Mesendoderm (in vitro differentiated cells): ENCODE measurements at regions not wholly inside any gene's neighbourhood (a gene's known extent, or its start where the extent isn't known, plus 50 kb on each side); places are given as distances from the start of the nearest gene placed in this dataset.
A peak's percentile ranks its signal among the peaks of the same experiment; 100 is the strongest.
"Not testable (repeated sequence)": the region's sequence is repeated elsewhere in the genome, so short reads cannot be mapped to it uniquely, and the experiment has no call there.

Experiments
- DNase-seq: peaks from one replicate; pipeline ENCODE4 v3.0.0; 2013
- H2AK5ac ChIP-seq: 2 replicates; pipeline ENCODE4 v1.6.1; 2013; ENCODE audit warnings: low read length, inconsistent platforms
- H2BK120ac ChIP-seq: 2 replicates; pipeline ENCODE4 v1.6.1; 2013; ENCODE audit warnings: low read depth, mild to moderate bottlenecking, low read length, moderate library complexity, mixed read lengths
- H2BK15ac ChIP-seq: replicated peaks from 2 replicates; pipeline ENCODE4 v1.6.1; 2013; ENCODE audit warnings: low read depth, mild to moderate bottlenecking, moderate library complexity
- H2BK5ac ChIP-seq: 2 replicates; pipeline ENCODE4 v1.6.1; 2013; ENCODE audit warnings: low read length, inconsistent platforms
- H3K18ac ChIP-seq: 2 replicates; pipeline ENCODE4 v1.6.1; 2013; ENCODE audit warnings: mild to moderate bottlenecking, low read length, mixed read lengths
- H3K23ac ChIP-seq: one replicate; pipeline ENCODE4 v1.6.1; 2013; ENCODE audit warnings: low read length
- H3K27ac ChIP-seq: 2 replicates; pipeline ENCODE4 v1.5.1; 2013; ENCODE audit warnings: low read depth, mild to moderate bottlenecking, inconsistent platforms, low read length, moderate library complexity
- H3K27me3 ChIP-seq: 2 replicates; pipeline ENCODE4 v1.6.1; 2013; ENCODE audit warnings: low read length, control low read depth, mild to moderate bottlenecking, inconsistent platforms; ENCODE audit not compliant: insufficient read depth, poor library complexity
- H3K36me3 ChIP-seq: 2 replicates; pipeline ENCODE4 v1.6.1; 2013; ENCODE audit warnings: low read length, inconsistent platforms; ENCODE audit not compliant: control insufficient read depth, insufficient read depth
- H3K4ac ChIP-seq: one replicate; pipeline ENCODE4 v1.6.1; 2013; ENCODE audit warnings: low read depth, mild to moderate bottlenecking, low read length, moderate library complexity
- H3K4me1 ChIP-seq: 2 replicates; pipeline ENCODE4 v1.6.1; 2013; ENCODE audit warnings: low read depth, low read length, inconsistent platforms; ENCODE audit not compliant: control insufficient read depth
- H3K4me2 ChIP-seq: 2 replicates; pipeline ENCODE4 v1.6.1; 2013; ENCODE audit warnings: low read length
- H3K4me3 ChIP-seq: 2 replicates; pipeline ENCODE4 v1.5.1; 2013; ENCODE audit warnings: mild to moderate bottlenecking, low read length
- H3K56ac ChIP-seq: one replicate; pipeline ENCODE4 v1.6.1; 2013; ENCODE audit warnings: low read length
- H3K79me1 ChIP-seq: 2 replicates; pipeline ENCODE4 v1.6.1; 2013; ENCODE audit warnings: low read length, inconsistent platforms
- H3K79me2 ChIP-seq: 2 replicates; pipeline ENCODE4 v1.6.1; 2013; ENCODE audit warnings: mild to moderate bottlenecking, low read length; ENCODE audit not compliant: control insufficient read depth, insufficient read depth
- H3K9ac ChIP-seq: 2 replicates; pipeline ENCODE4 v1.6.1; 2013; ENCODE audit warnings: low read length, inconsistent platforms
- H4K5ac ChIP-seq: one replicate; pipeline ENCODE4 v1.6.1; 2013; ENCODE audit warnings: low read length
- H4K8ac ChIP-seq: one replicate; pipeline ENCODE4 v1.6.1; 2013; ENCODE audit warnings: low read depth, mild to moderate bottlenecking, control low read depth, low read length, moderate library complexity
- WGBS: extraction: QIAGEN DNeasy Blood & Tissue Kit; methylation state at CpG from one replicate; pipeline ENCODE4 v1.1.7; 2013; ENCODE audit warnings: low lambda C conversion rate, missing lambda C conversion rate; ENCODE audit not compliant: insufficient coverage; ENCODE audit errors: extremely low coverage; 5-methylcytosine and 5-hydroxymethylcytosine counted together

DNA sequence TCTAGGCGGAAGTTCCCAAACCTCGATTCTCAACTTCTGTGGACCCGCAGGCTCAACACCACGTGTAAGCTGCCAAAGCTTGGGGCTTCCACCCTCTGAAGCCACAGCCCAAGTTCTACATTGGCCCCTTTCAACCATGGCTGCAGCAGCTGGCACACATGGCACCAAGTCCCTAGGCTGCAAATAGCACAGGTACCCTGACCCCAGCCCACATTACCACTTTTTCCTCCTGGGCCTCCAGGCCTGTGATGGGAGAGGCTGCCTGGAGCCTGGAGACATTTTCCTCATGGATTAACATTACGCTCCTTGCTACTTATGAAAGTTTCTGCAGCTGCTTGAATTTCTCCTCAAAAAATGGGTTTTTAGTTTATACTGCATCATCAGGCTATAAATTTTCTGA is 479.5 kb downstream of the PCDH7 start:
- H3K4me3 ChIP-seq, result no peak overlapping the region
- H3K36me3 ChIP-seq, result no peaks in the 10 kb centered on the region
- no peaks in the 10 kb centered on the region for H3K79me2 ChIP-seq
- H3K4me2 ChIP-seq, result no peak overlapping the region
- no peak overlapping the region for H4K5ac ChIP-seq
- no peak overlapping the region for H3K56ac ChIP-seq
- H3K27me3 ChIP-seq, result no peaks in the 10 kb centered on the region
- no peaks in the 10 kb centered on the region for H3K4me1 ChIP-seq
- no peaks in the 10 kb centered on the region for H3K79me1 ChIP-seq
- H2BK120ac ChIP-seq, result no peak overlapping the region
- no peak overlapping the region for H2BK5ac ChIP-seq
- H3K27ac ChIP-seq, result no peak overlapping the region
- no peak overlapping the region for H2AK5ac ChIP-seq
- no peak overlapping the region for H2BK15ac ChIP-seq
- no peak for DNase-seq
- H3K18ac ChIP-seq, result no peak overlapping the region
- no peak overlapping the region for H4K8ac ChIP-seq
- no peak overlapping the region for H3K4ac ChIP-seq
- WGBS, result no CpG with 5 or more reads among the region's 5 CpGs
- H3K23ac ChIP-seq, result no peak overlapping the region
- H3K9ac ChIP-seq, result no peak overlapping the region

DNA sequence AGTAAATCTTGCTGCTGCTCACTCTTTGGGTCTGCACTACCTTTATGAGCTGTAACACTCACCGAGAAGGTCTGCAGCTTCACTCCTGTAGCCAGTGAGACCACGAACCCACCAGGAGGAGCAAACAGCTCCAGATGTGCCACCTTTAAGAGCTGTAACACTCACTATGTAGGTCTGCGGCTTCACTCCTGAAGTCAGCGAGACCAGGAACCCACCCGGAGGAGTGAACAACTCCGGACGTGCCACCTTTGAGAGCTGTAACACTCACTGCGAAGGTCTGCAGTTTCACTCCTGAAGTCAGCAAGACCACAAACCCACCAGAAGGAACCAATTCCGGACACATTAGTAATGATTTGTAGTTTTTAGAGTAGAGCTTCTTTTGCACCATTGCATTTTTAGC is 481.9 kb downstream of the PCDH7 start:
- not testable (repeated sequence) for H3K79me2 ChIP-seq, H3K27me3 ChIP-seq, H3K9ac ChIP-seq, DNase-seq, H3K23ac ChIP-seq, H4K8ac ChIP-seq, H2BK120ac ChIP-seq, H2AK5ac ChIP-seq, H3K4me2 ChIP-seq, H3K18ac ChIP-seq, H4K5ac ChIP-seq, H3K79me1 ChIP-seq, H3K56ac ChIP-seq, H2BK15ac ChIP-seq, H3K27ac ChIP-seq, H3K4ac ChIP-seq, H3K4me3 ChIP-seq, H3K4me1 ChIP-seq, H3K36me3 ChIP-seq, H2BK5ac ChIP-seq
- no CpG with 5 or more reads among the region's 9 CpGs for WGBS

DNA sequence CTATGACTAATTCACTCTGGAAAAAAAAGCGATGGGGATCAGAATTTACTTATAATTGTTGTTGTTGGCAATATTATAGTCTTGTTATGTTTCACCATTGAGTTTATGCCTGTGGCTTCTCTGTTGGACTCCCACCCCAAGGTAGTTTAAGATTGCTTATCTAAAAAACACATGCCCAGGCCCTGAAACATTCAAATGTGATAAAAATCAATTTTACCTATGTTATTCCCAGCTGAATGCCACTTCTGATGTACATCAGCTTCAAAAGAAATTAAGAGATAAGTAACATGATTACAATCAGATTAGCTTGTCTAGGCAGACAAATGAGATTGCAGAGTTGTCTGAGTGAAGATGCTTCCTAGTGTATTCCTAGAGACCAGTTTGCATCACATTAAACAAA is 484.7 kb downstream of the PCDH7 start:
- H3K27me3 ChIP-seq, result no peaks in the 10 kb centered on the region

DNA sequence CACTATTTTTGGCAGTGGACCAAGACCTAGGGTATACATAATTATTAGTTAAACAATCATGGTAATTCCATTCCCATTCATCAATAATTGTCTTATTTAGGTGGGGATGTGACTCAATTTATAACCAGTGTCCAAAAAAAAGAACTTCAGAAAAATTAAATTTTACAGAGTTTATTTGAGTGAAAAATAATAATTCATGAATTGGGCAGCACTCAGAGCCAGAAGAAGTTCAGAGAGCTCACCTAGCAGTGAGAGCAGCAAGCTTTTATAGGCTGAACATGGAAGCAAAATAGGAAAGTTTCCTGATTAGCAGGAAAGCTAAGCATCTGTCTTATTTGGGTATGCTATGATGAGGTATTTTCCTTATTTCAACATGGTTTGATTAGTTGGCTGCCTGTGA is 500.8 kb downstream of the PCDH7 start:
- no peak for DNase-seq
- Histone ChIP-seq H3K79me2 (no peaks in the 10 kb centered on the region), H3K9ac (no peak overlapping the region), H3K27me3 (no peaks in the 10 kb centered on the region), H3K4me3 (no peak overlapping the region), H3K36me3 (no peaks in the 10 kb centered on the region), H4K5ac (no peak overlapping the region), H3K18ac (no peak overlapping the region), H2BK15ac (no peak overlapping the region), H3K4me1 (no peaks in the 10 kb centered on the region), H3K4ac (no peak overlapping the region), H4K8ac (no peak overlapping the region), H3K4me2 (no peak overlapping the region), H2BK120ac (no peak overlapping the region), H2BK5ac (no peak overlapping the region), H3K23ac (no peak overlapping the region), H3K56ac (no peak overlapping the region), H3K27ac (no peak overlapping the region), H2AK5ac (no peak overlapping the region), H3K79me1 (no peaks in the 10 kb centered on the region)

More for the DNA sequence above, 484.7 kb downstream of the PCDH7 start:
- Histone ChIP-seq H3K4me1 (no peaks in the 10 kb centered on the region), H3K4ac (no peak overlapping the region), H3K56ac (no peak overlapping the region), H4K8ac (no peak overlapping the region), H3K18ac (no peak overlapping the region), H3K27ac (no peak overlapping the region), H3K9ac (no peak overlapping the region), H3K4me3 (no peak overlapping the region), H2BK5ac (no peak overlapping the region), H2AK5ac (no peak overlapping the region), H3K79me1 (no peaks in the 10 kb centered on the region), H3K36me3 (no peaks in the 10 kb centered on the region), H2BK15ac (no peak overlapping the region), H2BK120ac (no peak overlapping the region), H4K5ac (no peak overlapping the region), H3K4me2 (no peak overlapping the region), H3K23ac (no peak overlapping the region), H3K79me2 (no peaks in the 10 kb centered on the region)
- DNase-seq, result peak; percentile 5
- no CpG with 5 or more reads among the region's 1 CpG for WGBS

DNA sequence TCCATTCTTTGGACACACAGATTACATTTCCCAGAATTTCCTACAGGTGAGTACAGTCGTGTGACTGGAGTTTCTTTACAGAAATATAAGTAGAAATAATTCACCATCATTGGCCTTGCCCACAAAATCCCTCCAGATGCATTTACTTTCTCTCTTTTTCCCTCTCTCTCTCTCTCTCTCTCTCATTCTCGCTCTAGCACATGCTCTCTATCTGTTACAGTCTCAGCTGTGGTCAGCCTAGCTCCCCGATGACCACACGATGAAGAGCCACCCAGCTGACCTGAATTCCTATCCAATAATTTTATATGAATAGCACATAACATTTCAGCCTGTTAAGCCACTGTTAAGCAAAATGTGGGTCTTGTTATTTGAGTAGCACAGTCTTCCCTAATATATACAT is 507.9 kb downstream of the PCDH7 start:
- no peak overlapping the region for H2AK5ac ChIP-seq
- H3K79me2 ChIP-seq, result no peaks in the 10 kb centered on the region
- no peak overlapping the region for H2BK120ac ChIP-seq
- no peak overlapping the region for H3K56ac ChIP-seq
- H3K4me1 ChIP-seq, result no peaks in the 10 kb centered on the region
- H2BK15ac ChIP-seq, result no peak overlapping the region
- H3K18ac ChIP-seq, result no peak overlapping the region
- DNase-seq, result no peak
- H3K36me3 ChIP-seq, result no peaks in the 10 kb centered on the region
- WGBS, result no CpG with 5 or more reads among the region's 4 CpGs
- no peak overlapping the region for H4K8ac ChIP-seq
- H3K27ac ChIP-seq, result no peak overlapping the region
- H3K23ac ChIP-seq, result no peak overlapping the region
- no peak overlapping the region for H3K9ac ChIP-seq
- H3K4me2 ChIP-seq, result no peak overlapping the region
- no peaks in the 10 kb centered on the region for H3K27me3 ChIP-seq
- H3K4ac ChIP-seq, result no peak overlapping the region
- no peak overlapping the region for H3K4me3 ChIP-seq
- H4K5ac ChIP-seq, result no peak overlapping the region
- H3K79me1 ChIP-seq, result no peaks in the 10 kb centered on the region
- no peak overlapping the region for H2BK5ac ChIP-seq

DNA sequence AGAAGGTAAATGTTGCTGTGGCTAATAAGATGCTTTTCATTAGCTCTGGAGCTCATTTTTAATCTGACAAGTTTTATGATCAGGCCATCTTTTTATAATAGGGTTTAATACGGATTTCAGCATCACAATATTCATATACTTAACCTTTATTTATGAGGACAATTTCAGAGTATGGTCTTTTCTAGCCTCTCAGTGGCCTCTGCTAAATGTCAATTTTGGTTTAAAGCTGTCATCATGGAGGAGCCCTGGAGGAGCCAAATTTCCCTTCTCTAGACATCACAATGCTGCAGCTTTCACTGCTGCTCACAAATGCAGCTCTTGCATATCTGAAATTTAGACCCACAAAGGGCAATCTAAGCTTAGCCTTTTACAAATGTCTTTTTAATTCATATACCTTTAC is 510.4 kb downstream of the PCDH7 start:
- no peak overlapping the region for H3K23ac ChIP-seq
- H3K56ac ChIP-seq, result no peak overlapping the region
- H2BK120ac ChIP-seq, result no peak overlapping the region
- H4K8ac ChIP-seq, result no peak overlapping the region
- H3K4me3 ChIP-seq, result no peak overlapping the region
- H2BK5ac ChIP-seq, result no peak overlapping the region
- H3K9ac ChIP-seq, result no peak overlapping the region
- no peak overlapping the region for H4K5ac ChIP-seq
- WGBS, result no CpG with 5 or more reads among the region's 1 CpG
- H3K36me3 ChIP-seq, result no peaks in the 10 kb centered on the region
- no peaks in the 10 kb centered on the region for H3K27me3 ChIP-seq
- H3K27ac ChIP-seq, result no peak overlapping the region
- H3K4me1 ChIP-seq, result no peaks in the 10 kb centered on the region
- H3K4ac ChIP-seq, result no peak overlapping the region
- H2AK5ac ChIP-seq, result no peak overlapping the region
- H2BK15ac ChIP-seq, result no peak overlapping the region
- H3K79me2 ChIP-seq, result no peaks in the 10 kb centered on the region
- no peak overlapping the region for H3K4me2 ChIP-seq
- DNase-seq, result no peak
- no peak overlapping the region for H3K18ac ChIP-seq
- no peaks in the 10 kb centered on the region for H3K79me1 ChIP-seq
